T47D (cell line): ENCODE measurements at regions not wholly inside any gene's neighbourhood (a gene's known extent, or its start where the extent isn't known, plus 50 kb on each side); places are given as distances from the start of the nearest gene placed in this dataset.
"Not testable (repeated sequence)": the region's sequence is repeated elsewhere in the genome, so short reads cannot be mapped to it uniquely, and the experiment has no call there.

Source experiments
- DNase-seq, 2 experiments: peaks; one replicate each; pipeline versions ENCODE4 v3.0.0 to v3.0.0-alpha.2; 2011 to 2012; ENCODE audit warnings: low read depth in 1 of 2, low spot score in 1 of 2
- JUND ChIP-seq: IDR thresholded peaks from 2 replicates; pipeline ENCODE4 v1.6.1; 2012; ENCODE audit warnings: low read depth
- in situ Hi-C: cut with HindIII; loops from 2 replicates; pipeline ENCODE4 v1.10.0; 2016; ENCODE audit warnings: low sequenced_read_pairs, low pct_unique_long_range_greater_than_20kb

GRCh38 chr5:96315431-96315830, 117.6 kb downstream of the PCSK1 start:
- in situ Hi-C loops: no loop called here

GRCh38 chr5:96312383-96312782, 120.7 kb downstream of the PCSK1 start:
- in situ Hi-C loops: no loop called here
- DNase-seq: no peak

More at GRCh38 chr5:96315431-96315830, 117.6 kb downstream of the PCSK1 start:
- DNase-seq: no peak
- TF ChIP-seq JUND: no peak

GRCh38 chr5:96307047-96307446, 126.0 kb downstream of the PCSK1 start:
- DNase-seq, in situ Hi-C loops: not testable (repeated sequence)

More at GRCh38 chr5:96312383-96312782, 120.7 kb downstream of the PCSK1 start:
- TF ChIP-seq JUND: no peak

GRCh38 chr5:96302174-96302738, 130.8 kb downstream of the PCSK1 start:
- in situ Hi-C loops: no loop called here
- no peak for TF ChIP-seq JUND
- DNase-seq: no peak

- in situ Hi-C loops: no loop called here
- no peak for DNase-seq
- no peak for TF ChIP-seq JUND
These were observed 132.1 kb downstream of the PCSK1 start for GRCh38 chr5:96300976-96301375.

- no peak for DNase-seq
- in situ Hi-C loops: no loop called here
- TF ChIP-seq JUND: no peak
These were observed 135.2 kb downstream of the PCSK1 start for GRCh38 chr5:96297867-96298266.

- no peak for DNase-seq
- TF ChIP-seq JUND: no peak
- in situ Hi-C loops: no loop called here
These were observed 135.8 kb downstream of the PCSK1 start for GRCh38 chr5:96297290-96297689.

GRCh38 chr5:96294884-96295202, 138.2 kb downstream of the PCSK1 start:
- TF ChIP-seq JUND: no peak
- in situ Hi-C loops: no loop called here
- DNase-seq: no peak

GRCh38 chr5:96293966-96294883, 138.8 kb downstream of the PCSK1 start:
- in situ Hi-C loops: no loop called here

GRCh38 chr5:96292582-96293247, 140.3 kb downstream of the PCSK1 start:
- no peak for TF ChIP-seq JUND
- in situ Hi-C loops: no loop called here

More at GRCh38 chr5:96293966-96294883, 138.8 kb downstream of the PCSK1 start:
- no peak for TF ChIP-seq JUND
- peak in 1 of 2 experiments; percentile 15 for DNase-seq

GRCh38 chr5:96289287-96289686, 143.8 kb downstream of the PCSK1 start:
- in situ Hi-C loops, DNase-seq: not testable (repeated sequence)

More at GRCh38 chr5:96292582-96293247, 140.3 kb downstream of the PCSK1 start:
- DNase-seq: no peak

- in situ Hi-C loops: no loop called here
- no peak for TF ChIP-seq JUND
- DNase-seq: no peak
These were observed 144.2 kb downstream of the PCSK1 start for GRCh38 chr5:96288845-96289185.
